Panc1 (cell line): ENCODE measurements at regions not wholly inside any gene's neighbourhood (a gene's known extent, or its start where the extent isn't known, plus 50 kb on each side); places are given as distances from the start of the nearest gene placed in this dataset.

Experiments used
- ATAC-seq: fragments of 200-7000 bp; cut with Tn5 transposase; 2 replicates; pipeline ENCODE4 v1.9.1; 2020; ENCODE audit warnings: mild to moderate bottlenecking, moderate library complexity
- BruUV-seq: library from RNA; stranded (reverse); fragments of 400-500 nt; replicated peaks from 2 replicates; lab custom pipeline; 2021; lab: Mats Ljungman, UMichigan
- CTCF ChIA-PET: fragments of 300-600 bp; sonication (Branson Sonifier 250); formaldehyde crosslinking; loops from one replicate; lab custom pipeline; 2022; ENCODE audit warnings: antibody characterized with exemption; lab: Charles Lee
- POLR2A ChIA-PET: fragments of 300-600 bp; sonication (Branson Sonifier 250); formaldehyde crosslinking; loops from one replicate; lab custom pipeline; 2022; ENCODE audit warnings: antibody characterized with exemption; lab: Charles Lee
- DNase-seq: peaks from one replicate; pipeline ENCODE4 v3.0.0-alpha.2; 2010; ENCODE audit warnings: low read depth, low spot score
- H3K27ac ChIP-seq: 2 replicates; pipeline ENCODE4 v1.5.1; 2011; ENCODE audit warnings: mild to moderate bottlenecking, low read length, inconsistent platforms
- H3K27me3 ChIP-seq: fragments of 200-500 bp; sonication (Bioruptor generic); 2 replicates; pipeline ENCODE4 v1.6.0; 2014; ENCODE audit warnings: low read length, inconsistent platforms; ENCODE audit not compliant: control insufficient read depth, insufficient read depth
- H3K36me3 ChIP-seq: fragments of 200-500 bp; sonication (Bioruptor generic); 2 replicates; pipeline ENCODE4 v1.5.1; 2014; ENCODE audit warnings: inconsistent platforms, mild to moderate bottlenecking, low read length, moderate library complexity; ENCODE audit not compliant: control insufficient read depth, insufficient read depth
- H3K4me1 ChIP-seq: 2 replicates; pipeline ENCODE4 v1.5.1; 2011; ENCODE audit warnings: inconsistent platforms, mild to moderate bottlenecking, low read length, moderate library complexity; ENCODE audit not compliant: control insufficient read depth, insufficient read depth
- H3K4me3 ChIP-seq, 2 experiments: 2 replicates each; pipeline ENCODE4 v1.5.1; 2011 to 2012; ENCODE audit warnings: low read depth in 2 of 2, low read length in 2 of 2, mild to moderate bottlenecking in 2 of 2, inconsistent platforms in 1 of 2, moderate library complexity in 1 of 2
- H3K9me3 ChIP-seq: fragments of 200-500 bp; sonication (Bioruptor generic); 2 replicates; pipeline ENCODE4 v1.5.1; 2014; ENCODE audit warnings: low read depth, mild to moderate bottlenecking, inconsistent platforms, low read length, moderate library complexity; ENCODE audit not compliant: control insufficient read depth, insufficient read depth
- POLR2AphosphoS5 ChIP-seq: IDR thresholded peaks from 2 replicates; pipeline ENCODE4 v1.6.1; 2012; ENCODE audit warnings: mild to moderate bottlenecking, low read depth, low read length, moderate library complexity
- REST ChIP-seq, 2 experiments: IDR thresholded peaks; 2 replicates each; pipeline ENCODE4 v1.6.1; 2011 to 2012; ENCODE audit warnings: low read depth in 2 of 2, control low read depth in 1 of 2, low read length in 1 of 2, mild to moderate bottlenecking in 1 of 2, moderate library complexity in 1 of 2; ENCODE audit not compliant: insufficient read depth in 1 of 2
- SIN3A ChIP-seq: IDR thresholded peaks from 2 replicates; pipeline ENCODE4 v1.6.1; 2012; ENCODE audit warnings: low read depth, mild to moderate bottlenecking, low read length, moderate library complexity, borderline replicate concordance; ENCODE audit not compliant: insufficient read depth
- TCF7L2 ChIP-seq: IDR thresholded peaks from 2 replicates; pipeline ENCODE4 v1.6.1; 2011; ENCODE audit warnings: mild to moderate bottlenecking, low read depth, low read length, inconsistent platforms
- in situ Hi-C: cut with HindIII; loops from 2 replicates; pipeline ENCODE4 v1.10.0; 2016; ENCODE audit warnings: low sequenced_read_pairs, low pct_unique_long_range_greater_than_20kb
- intact Hi-C: fragments of 100-400 bp; cut with micrococcal nuclease; formaldehyde crosslinking; loops from one replicate; pipeline ENCODE4 v1.10.0; 2022; ENCODE audit not compliant: unreplicated experiment
- TF ChIP-seq, protein P1 (sequence below): fragments of 450-650 bp; IDR thresholded peaks from 2 replicates; pipeline ENCODE4 v1.5.1; 2017; ENCODE audit warnings: mild to moderate bottlenecking

DNA sequence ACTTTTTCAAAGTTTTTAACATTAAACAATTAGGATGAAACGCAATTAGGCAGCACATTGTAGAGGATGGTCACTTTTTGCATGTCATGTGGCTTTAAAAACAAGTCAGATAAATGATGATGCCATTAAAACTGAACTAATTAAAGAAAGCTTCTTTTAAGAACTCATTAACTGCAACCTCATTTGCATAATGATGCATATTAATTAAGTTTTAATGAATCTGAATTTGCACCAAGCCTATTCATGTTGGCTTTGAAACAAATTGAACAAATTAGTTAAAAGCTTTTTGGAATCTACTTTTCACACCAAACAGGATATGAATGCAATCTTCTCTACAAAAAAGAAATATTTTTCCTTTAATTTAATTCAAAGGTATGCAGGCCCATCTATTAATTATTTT is 499.0 kb downstream of the VRK1 start:
- ATAC-seq = no peak
- TF ChIP-seq TCF7L2 (no peak), SIN3A (no peak), REST (IDR thresholded peaks at IDR 0.05; ENCODE audit: insufficient read depth in 1 of 2, low read depth in 2 of 2, low read length in 1 of 2) (no peak), POLR2AphosphoS5 (no peak)
- TF ChIP-seq, protein P1, sequence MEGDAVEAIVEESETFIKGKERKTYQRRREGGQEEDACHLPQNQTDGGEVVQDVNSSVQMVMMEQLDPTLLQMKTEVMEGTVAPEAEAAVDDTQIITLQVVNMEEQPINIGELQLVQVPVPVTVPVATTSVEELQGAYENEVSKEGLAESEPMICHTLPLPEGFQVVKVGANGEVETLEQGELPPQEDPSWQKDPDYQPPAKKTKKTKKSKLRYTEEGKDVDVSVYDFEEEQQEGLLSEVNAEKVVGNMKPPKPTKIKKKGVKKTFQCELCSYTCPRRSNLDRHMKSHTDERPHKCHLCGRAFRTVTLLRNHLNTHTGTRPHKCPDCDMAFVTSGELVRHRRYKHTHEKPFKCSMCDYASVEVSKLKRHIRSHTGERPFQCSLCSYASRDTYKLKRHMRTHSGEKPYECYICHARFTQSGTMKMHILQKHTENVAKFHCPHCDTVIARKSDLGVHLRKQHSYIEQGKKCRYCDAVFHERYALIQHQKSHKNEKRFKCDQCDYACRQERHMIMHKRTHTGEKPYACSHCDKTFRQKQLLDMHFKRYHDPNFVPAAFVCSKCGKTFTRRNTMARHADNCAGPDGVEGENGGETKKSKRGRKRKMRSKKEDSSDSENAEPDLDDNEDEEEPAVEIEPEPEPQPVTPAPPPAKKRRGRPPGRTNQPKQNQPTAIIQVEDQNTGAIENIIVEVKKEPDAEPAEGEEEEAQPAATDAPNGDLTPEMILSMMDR = no peak
- in situ Hi-C loops = no loop called here
- POLR2A ChIA-PET = no interaction called here
- intact Hi-C loops = no loop called here
- H3K27ac ChIP-seq = no peak overlapping the region
- CTCF ChIA-PET = no interaction called here
- no peaks in the 10 kb centered on the region for H3K4me1 ChIP-seq
- H3K4me3 ChIP-seq = no peak overlapping the region
- no peaks in the 10 kb centered on the region for H3K9me3 ChIP-seq
- BruUV-seq = no TSS peak
- no peak for DNase-seq
- H3K27me3 ChIP-seq = peaks cover 2% of the 10 kb centered on the region; the same call in 1 of the 2 replicates
- H3K36me3 ChIP-seq = no peaks in the 10 kb centered on the region

GRCh38 chr14:97297100-97297499 is 499.9 kb downstream of the VRK1 start:
- intact Hi-C loops = no loop called here
- BruUV-seq = no TSS peak
- ChIA-PET CTCF (no interaction called here), POLR2A (no interaction called here)
- peaks cover 2% of the 10 kb centered on the region; the same call in 1 of the 2 replicates for H3K27me3 ChIP-seq
- no peak for ATAC-seq
- H3K36me3 ChIP-seq = no peaks in the 10 kb centered on the region
- in situ Hi-C loops = no loop called here
- H3K4me1 ChIP-seq = no peaks in the 10 kb centered on the region
- H3K27ac ChIP-seq = no peak overlapping the region
- TF ChIP-seq SIN3A = no peak
- TF ChIP-seq POLR2AphosphoS5 = no peak
- TF ChIP-seq, protein P1 = no peak
- no peak for TF ChIP-seq TCF7L2
- TF ChIP-seq REST (IDR thresholded peaks at IDR 0.05; ENCODE audit: insufficient read depth in 1 of 2, low read depth in 2 of 2, low read length in 1 of 2) = no peak
- H3K9me3 ChIP-seq = no peaks in the 10 kb centered on the region
- no peak overlapping the region for H3K4me3 ChIP-seq
- DNase-seq = no peak
